ENCODE measurements at regions not wholly inside any gene's neighbourhood (a gene's known extent, or its start where the extent isn't known, plus 50 kb on each side); places are given as distances from the start of the nearest gene placed in this dataset.

DNA sequence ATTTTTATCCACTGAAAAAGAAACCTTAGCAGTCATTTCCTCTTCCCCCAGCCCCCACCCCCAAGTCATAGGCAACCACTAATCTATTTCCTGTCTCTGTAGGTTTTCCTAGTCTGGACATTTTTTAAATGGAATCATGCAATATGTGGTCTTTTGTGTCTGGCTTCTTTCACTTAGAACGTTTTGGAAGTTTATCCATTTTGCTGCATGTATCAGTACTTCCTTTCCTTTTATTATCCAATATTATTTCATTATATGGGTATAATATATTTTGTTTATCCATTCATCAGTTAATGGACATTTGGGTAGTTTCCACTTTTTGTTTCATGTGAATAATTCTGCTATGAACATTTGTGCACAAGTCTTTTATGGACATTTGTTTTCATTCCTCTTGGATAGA lies 99.3 kb upstream of the BMP5 start:
- ATAC-seq: no peak
- Histone ChIP-seq H3K4me1 (no peaks in the 10 kb centered on the region), H3K9me3 (no peaks in the 10 kb centered on the region), H3K27ac (no peak overlapping the region), H3K36me3 (no peaks in the 10 kb centered on the region), H3K27me3 (no peaks in the 10 kb centered on the region), H3K4me3 (no peak overlapping the region)
- no peak for DNase-seq
- TF ChIP-seq, protein P1, sequence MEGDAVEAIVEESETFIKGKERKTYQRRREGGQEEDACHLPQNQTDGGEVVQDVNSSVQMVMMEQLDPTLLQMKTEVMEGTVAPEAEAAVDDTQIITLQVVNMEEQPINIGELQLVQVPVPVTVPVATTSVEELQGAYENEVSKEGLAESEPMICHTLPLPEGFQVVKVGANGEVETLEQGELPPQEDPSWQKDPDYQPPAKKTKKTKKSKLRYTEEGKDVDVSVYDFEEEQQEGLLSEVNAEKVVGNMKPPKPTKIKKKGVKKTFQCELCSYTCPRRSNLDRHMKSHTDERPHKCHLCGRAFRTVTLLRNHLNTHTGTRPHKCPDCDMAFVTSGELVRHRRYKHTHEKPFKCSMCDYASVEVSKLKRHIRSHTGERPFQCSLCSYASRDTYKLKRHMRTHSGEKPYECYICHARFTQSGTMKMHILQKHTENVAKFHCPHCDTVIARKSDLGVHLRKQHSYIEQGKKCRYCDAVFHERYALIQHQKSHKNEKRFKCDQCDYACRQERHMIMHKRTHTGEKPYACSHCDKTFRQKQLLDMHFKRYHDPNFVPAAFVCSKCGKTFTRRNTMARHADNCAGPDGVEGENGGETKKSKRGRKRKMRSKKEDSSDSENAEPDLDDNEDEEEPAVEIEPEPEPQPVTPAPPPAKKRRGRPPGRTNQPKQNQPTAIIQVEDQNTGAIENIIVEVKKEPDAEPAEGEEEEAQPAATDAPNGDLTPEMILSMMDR (IDR thresholded peaks at IDR 0.05): no peak
- intact Hi-C loops (cut with DNase I): no loop called here
- FAIRE-seq: no peak
- WGBS, 2 donors: 25 to 32% methylated on average over 1 of the region's 1 CpG

DNA sequence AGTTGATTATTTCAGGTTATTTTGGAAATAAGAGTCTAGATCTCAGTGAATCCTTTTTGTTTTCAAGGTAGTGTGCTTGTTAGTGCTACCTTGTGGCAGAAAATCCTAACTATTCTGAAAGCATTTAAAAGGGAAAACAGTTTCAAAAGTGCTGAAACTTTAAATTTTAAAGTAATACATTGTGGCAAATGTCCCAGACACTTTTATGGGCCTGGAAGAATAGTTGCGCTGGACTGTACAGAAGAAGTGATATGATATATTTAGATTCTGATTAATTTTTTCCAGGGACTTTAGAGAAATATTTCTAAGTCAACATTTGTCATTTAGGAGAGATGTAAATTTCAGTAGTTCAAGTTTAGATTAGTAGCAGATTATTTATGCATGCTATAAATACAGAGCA lies 96.7 kb upstream of the BMP5 start:
- no peak for ATAC-seq
- 44 to 50% methylated on average over 1 of the region's 1 CpG for WGBS, 2 donors
- TF ChIP-seq, protein P1 (IDR thresholded peaks at IDR 0.05): no peak
- FAIRE-seq: no peak
- DNase-seq: no peak
- no peak overlapping the region for H3K27ac ChIP-seq
- intact Hi-C loops (cut with DNase I): no loop called here
- H3K9me3 ChIP-seq: no peaks in the 10 kb centered on the region
- H3K4me3 ChIP-seq: no peak overlapping the region
- H3K27me3 ChIP-seq: no peaks in the 10 kb centered on the region
- no peaks in the 10 kb centered on the region for H3K36me3 ChIP-seq
- no peaks in the 10 kb centered on the region for H3K4me1 ChIP-seq

DNA sequence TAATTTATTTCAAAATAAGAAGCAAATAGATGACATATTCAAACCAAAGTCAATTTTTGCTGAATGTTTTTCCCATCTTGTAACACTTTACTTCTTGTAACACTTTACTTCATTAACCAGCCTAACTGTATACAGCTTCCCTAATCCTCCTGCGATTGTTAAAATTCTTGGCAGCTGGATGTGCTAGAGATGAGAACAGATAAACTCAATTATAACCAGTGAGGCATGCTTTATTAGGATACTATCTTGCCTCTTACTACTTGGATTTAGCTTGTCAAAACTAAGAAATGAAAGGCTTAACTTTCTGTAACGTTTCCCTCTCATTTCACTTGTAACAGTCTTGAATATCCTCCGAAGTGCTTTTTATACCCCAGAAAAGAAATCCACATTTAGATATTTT lies 94.1 kb upstream of the BMP5 start:
- WGBS, 2 donors: 42 to 52% methylated on average over 3 of the region's 3 CpGs
- no peak for DNase-seq
- ATAC-seq: no peak
- TF ChIP-seq, protein P1 (IDR thresholded peaks at IDR 0.05): no peak
- no peak for FAIRE-seq
- intact Hi-C loops (cut with DNase I): no loop called here
- Histone ChIP-seq H3K36me3 (no peaks in the 10 kb centered on the region), H3K27me3 (no peaks in the 10 kb centered on the region), H3K9me3 (no peaks in the 10 kb centered on the region), H3K27ac (no peak overlapping the region), H3K4me3 (no peak overlapping the region), H3K4me1 (no peaks in the 10 kb centered on the region)

DNA sequence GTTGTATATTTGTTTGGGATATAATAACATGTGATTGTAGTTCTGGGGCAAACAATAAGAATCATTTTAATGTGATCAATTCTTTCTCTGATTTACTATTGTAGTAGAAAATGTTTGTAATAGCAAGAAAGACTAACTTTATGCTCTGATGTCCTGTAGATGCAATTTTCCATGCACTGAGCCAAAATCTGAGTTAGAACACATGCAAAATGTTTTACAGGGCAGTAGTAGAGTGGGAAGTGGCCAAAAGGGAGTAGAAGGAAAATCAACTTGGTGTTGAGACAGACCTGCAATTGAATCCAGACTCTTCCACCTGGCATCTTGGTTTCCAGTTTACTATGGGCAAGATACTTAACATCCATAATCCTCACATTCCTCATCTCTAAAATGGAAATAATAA lies 93.5 kb upstream of the BMP5 start:
- H3K9me3 ChIP-seq: no peaks in the 10 kb centered on the region
- FAIRE-seq (no peak), DNase-seq (no peak), ATAC-seq (no peak)
- no peaks in the 10 kb centered on the region for H3K36me3 ChIP-seq
- TF ChIP-seq, protein P1 (IDR thresholded peaks at IDR 0.05): no peak
- no peak overlapping the region for H3K27ac ChIP-seq
- H3K27me3 ChIP-seq: no peaks in the 10 kb centered on the region
- intact Hi-C loops (cut with DNase I): no loop called here
- no peaks in the 10 kb centered on the region for H3K4me1 ChIP-seq
- no peak overlapping the region for H3K4me3 ChIP-seq

DNA sequence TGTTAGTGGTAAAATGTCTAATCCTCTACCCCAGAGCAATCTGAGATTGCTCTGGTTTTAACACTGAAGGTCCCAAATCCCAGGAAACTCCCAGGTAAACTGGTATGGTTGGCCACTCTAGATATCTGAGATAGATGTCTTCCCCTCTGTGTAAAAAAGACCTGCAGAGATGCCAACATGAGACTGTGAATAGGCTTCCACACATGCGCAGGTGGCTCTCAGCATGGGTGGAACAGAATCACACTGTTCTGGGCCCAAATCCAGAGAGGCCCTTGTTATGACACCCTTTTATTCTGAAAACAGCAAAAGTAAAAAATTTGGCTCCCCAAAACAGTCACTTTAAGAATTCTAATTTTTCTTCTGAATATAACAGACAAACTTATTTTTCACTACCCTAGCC lies 88.7 kb upstream of the BMP5 start:
- H3K4me1 ChIP-seq: no peaks in the 10 kb centered on the region
- no peaks in the 10 kb centered on the region for H3K36me3 ChIP-seq
- TF ChIP-seq, protein P1 (IDR thresholded peaks at IDR 0.05): no peak
- intact Hi-C loops (cut with DNase I): no loop called here
- H3K27ac ChIP-seq: no peak overlapping the region
- no peak overlapping the region for H3K4me3 ChIP-seq
- peaks cover 0 to 3% (median 0%) of the 10 kb centered on the region in 4 donors for H3K27me3 ChIP-seq
- ATAC-seq: no peak
- FAIRE-seq: no peak
- no peaks in the 10 kb centered on the region for H3K9me3 ChIP-seq
- WGBS, 2 donors: 81 to 86% methylated on average over 1 of the region's 1 CpG
- no peak for DNase-seq

All from pancreas (tissue), 10 donors.